Lower leg skin (tissue), 3 donors: ENCODE measurements at regions not wholly inside any gene's neighbourhood (a gene's known extent, or its start where the extent isn't known, plus 50 kb on each side); places are given as distances from the start of the nearest gene placed in this dataset.

Experiments
- CTCF ChIP-seq, 3 donors: fragments of 450-650 bp; IDR thresholded peaks; one replicate each; pipeline ENCODE4 v1.5.1; 2016; ENCODE audit warnings: antibody characterized with exemption in 3 of 3, mild to moderate bottlenecking in 3 of 3, moderate library complexity in 2 of 3
- POLR2A ChIP-seq, 2 donors: fragments of 450-650 bp; IDR thresholded peaks; one replicate each; pipeline ENCODE4 v1.6.1; 2016 to 2017; ENCODE audit warnings: antibody characterized with exemption in 2 of 2, mild to moderate bottlenecking in 1 of 2, moderate library complexity in 1 of 2

- TF ChIP-seq CTCF (IDR thresholded peaks at IDR 0.05) (no peak), POLR2A (IDR thresholded peaks at IDR 0.05) (no peak)
Measured at GRCh38 chr3:178345944-178346343, 190.3 kb upstream of the KCNMB2 start.
